Right lobe of liver (tissue), 6 donors: ENCODE measurements at regions not wholly inside any gene's neighbourhood (a gene's known extent, or its start where the extent isn't known, plus 50 kb on each side); places are given as distances from the start of the nearest gene placed in this dataset.

ENCODE experiments used
- ATAC-seq, 4 donors: fragments of 200-7000 bp; cut with Tn5 transposase; one replicate each; pipeline ENCODE4 v1.9.1; 2020; ENCODE audit warnings: mild to moderate bottlenecking in 4 of 4, moderate library complexity in 4 of 4
- DNase-seq, 3 donors: peaks; one replicate each; pipeline ENCODE4 v3.0.0-alpha.2; 2020
- H3K27ac ChIP-seq, 3 donors: fragments of 200-600 bp; one replicate each; pipeline ENCODE4 v1.8.0; 2022
- H3K27me3 ChIP-seq, 2 donors: fragments of 200-600 bp; one replicate each; pipeline ENCODE4 v1.8.0; 2022
- H3K36me3 ChIP-seq, 4 donors: fragments of 200-600 bp; sonication (generic) in 1 of 4; one replicate each; pipeline versions ENCODE4 v1.5.1 to v1.8.0; 2017 to 2022; ENCODE audit warnings: control low read depth in 1 of 4
- H3K4me1 ChIP-seq, 4 donors: fragments of 200-600 bp; sonication (generic) in 1 of 4; one replicate each; pipeline versions ENCODE4 v1.5.1 to v1.8.0; 2017 to 2022; ENCODE audit warnings: control low read depth in 1 of 4
- H3K4me3 ChIP-seq, 3 donors: fragments of 200-600 bp; one replicate each; pipeline ENCODE4 v1.8.0; 2022
- H3K9me3 ChIP-seq, 4 donors: fragments of 200-600 bp; sonication (generic) in 1 of 4; one replicate each; pipeline versions ENCODE4 v1.5.1 to v1.8.0; 2017 to 2022; ENCODE audit warnings: control low read depth in 1 of 4
- CTCF ChIP-seq, 4 donors: fragments of 200-600 bp in 3 of 4; fragments of 450-650 bp in 1 of 4; IDR thresholded peaks; one replicate each; pipeline versions ENCODE4 v1.5.1 to v1.8.0; 2016 to 2022; ENCODE audit warnings: antibody characterized with exemption in 4 of 4, mild to moderate bottlenecking in 2 of 4
- POLR2A ChIP-seq: fragments of 450-650 bp; IDR thresholded peaks from one replicate; pipeline ENCODE4 v1.6.1; 2017; ENCODE audit warnings: antibody characterized with exemption, mild to moderate bottlenecking
- WGBS: methylation state at CpG from one replicate; pipeline ENCODE4 v1.1.6; 2018; ENCODE audit warnings: low coverage, low lambda C conversion rate; ENCODE audit not compliant: insufficient coverage; ENCODE audit errors: missing lambda C conversion rate; 5-methylcytosine and 5-hydroxymethylcytosine counted together
- intact Hi-C, 2 donors: fragments of 100-400 bp; cut with DNase I; formaldehyde crosslinking; loops; one replicate each; pipeline versions ENCODE4 v1.11.2 to v1.14.1; 2022
- donor health status: DM: no; HTN: yes; CAD: no.
- donor health status: DM: no; HTN: no; CAD: no.
- donor health status: DM: no; HTN: no; CAD: no.
- donor health status: DM: no; HTN: yes; CAD: no.
- donor health status: DM: no; HTN: yes; CAD: no.

GRCh38 chr2:236993286-236993685 lies 92.4 kb upstream of the COPS8 start:
- Histone ChIP-seq H3K36me3 (no peaks in the 10 kb centered on the region), H3K27me3 (no peaks in the 10 kb centered on the region), H3K4me1 (peaks cover 0 to 12% (median 2%) of the 10 kb centered on the region in 4 donors), H3K27ac (no peak overlapping the region), H3K9me3 (no peaks in the 10 kb centered on the region), H3K4me3 (no peak overlapping the region)
- no peak for ATAC-seq
- no peak for TF ChIP-seq CTCF (IDR thresholded peaks at IDR 0.05)
- TF ChIP-seq POLR2A, result no peak
- DNase-seq, result no peak
- intact Hi-C loops, result no loop called here
- 81% methylated on average over 2 of the region's 2 CpGs for WGBS

GRCh38 chr2:236994361-236994760 lies 91.3 kb upstream of the COPS8 start:
- H3K36me3 ChIP-seq, result no peaks in the 10 kb centered on the region

GRCh38 chr2:236997069-236997715 lies 88.5 kb upstream of the COPS8 start:
- Histone ChIP-seq H3K27me3 (no peaks in the 10 kb centered on the region), H3K9me3 (no peaks in the 10 kb centered on the region), H3K36me3 (no peaks in the 10 kb centered on the region), H3K4me3 (no peak overlapping the region), H3K27ac (no peak overlapping the region), H3K4me1 (no peaks in the 10 kb centered on the region)
- 40% methylated on average over 8 of the region's 8 CpGs for WGBS
- DNase-seq (peak in 1 of 3 donors; percentile 55), ATAC-seq (peak; percentile 27 to 85 (median 60))
- intact Hi-C loops, result no loop called here
- TF ChIP-seq CTCF (IDR thresholded peaks at IDR 0.05) (no peak), POLR2A (no peak)

More at GRCh38 chr2:236994361-236994760, 91.3 kb upstream of the COPS8 start:
- intact Hi-C loops, result no loop called here
- 92% methylated on average over 9 of the region's 9 CpGs for WGBS
- Histone ChIP-seq H3K27me3 (no peaks in the 10 kb centered on the region), H3K4me1 (peaks cover 0 to 1% (median 0%) of the 10 kb centered on the region in 4 donors), H3K27ac (no peak overlapping the region), H3K4me3 (no peak overlapping the region), H3K9me3 (no peaks in the 10 kb centered on the region)
- TF ChIP-seq POLR2A, result no peak
- no peak for TF ChIP-seq CTCF (IDR thresholded peaks at IDR 0.05)
- ATAC-seq, result no peak
- no peak for DNase-seq

- DNase-seq, result no peak
- no peak for TF ChIP-seq POLR2A
- no peak for TF ChIP-seq CTCF (IDR thresholded peaks at IDR 0.05)
- intact Hi-C loops, result no loop called here
Observed at GRCh38 chr2:236998236-236998635, 87.5 kb upstream of the COPS8 start.

More at GRCh38 chr2:236998236-236998635, 87.5 kb upstream of the COPS8 start:
- peak in 2 of 4 donors; percentile 68 to 83 for ATAC-seq
- Histone ChIP-seq H3K4me1 (no peaks in the 10 kb centered on the region), H3K27me3 (no peaks in the 10 kb centered on the region), H3K9me3 (no peaks in the 10 kb centered on the region), H3K27ac (no peak overlapping the region), H3K36me3 (no peaks in the 10 kb centered on the region), H3K4me3 (no peak overlapping the region)
- 42% methylated on average over 1 of the region's 1 CpG for WGBS
